Heart left ventricle (tissue), 16 donors: ENCODE measurements at regions not wholly inside any gene's neighbourhood (a gene's known extent, or its start where the extent isn't known, plus 50 kb on each side); places are given as distances from the start of the nearest gene placed in this dataset.

Experiments used
- ATAC-seq, 4 donors: fragments of 200-7000 bp; cut with Tn5 transposase; one replicate each; pipeline ENCODE4 v1.9.1; 2020 to 2022; ENCODE audit warnings: moderate library complexity in 4 of 4, mild to moderate bottlenecking in 3 of 4, moderate number of reproducible peaks in 1 of 4
- DNase-seq, 5 donors: peaks; one replicate each; pipeline ENCODE4 v3.0.0-alpha.2; 2020
- H3K27ac ChIP-seq, 12 donors: fragments of 200-600 bp; sonication (generic) in 4 of 12; one replicate each; pipeline versions ENCODE4 v1.5.0 to v1.8.0; 2016 to 2022; ENCODE audit warnings: mild to moderate bottlenecking in 2 of 12
- H3K27me3 ChIP-seq, 9 donors: fragments of 200-600 bp; sonication (generic) in 2 of 9; one replicate each; pipeline versions ENCODE4 v1.5.1 to v1.8.0; 2016 to 2022; ENCODE audit warnings: mild to moderate bottlenecking in 3 of 9
- H3K36me3 ChIP-seq, 9 donors: fragments of 200-600 bp; sonication (generic) in 2 of 9; one replicate each; pipeline versions ENCODE4 v1.5.0 to v1.8.0; 2018 to 2022; ENCODE audit warnings: mild to moderate bottlenecking in 2 of 9
- H3K4me1 ChIP-seq, 12 donors: fragments of 200-600 bp; sonication (generic) in 4 of 12; one replicate each; pipeline versions ENCODE4 v1.5.0 to v1.8.0; 2016 to 2022; ENCODE audit warnings: mild to moderate bottlenecking in 3 of 12
- H3K4me3 ChIP-seq, 12 donors: fragments of 200-600 bp; sonication (generic) in 4 of 12; one replicate each; pipeline versions ENCODE4 v1.5.0 to v1.8.0; 2017 to 2022; ENCODE audit warnings: mild to moderate bottlenecking in 9 of 12, moderate library complexity in 4 of 12
- H3K9me3 ChIP-seq, 12 donors: fragments of 200-600 bp; sonication (generic) in 4 of 12; one replicate each; pipeline versions ENCODE4 v1.5.0 to v1.8.0; 2016 to 2022; ENCODE audit warnings: mild to moderate bottlenecking in 1 of 12
- CTCF ChIP-seq, 12 donors: fragments of 200-600 bp; sonication (generic) in 4 of 12; IDR thresholded peaks; one replicate each; pipeline versions ENCODE4 v1.5.0 to v1.8.0; 2018 to 2022; ENCODE audit warnings: antibody characterized with exemption in 12 of 12, mild to moderate bottlenecking in 5 of 12
- POLR2A ChIP-seq, 2 donors: fragments of 450-650 bp; IDR thresholded peaks; one replicate each; pipeline ENCODE4 v1.6.1; 2017; ENCODE audit warnings: antibody characterized with exemption in 2 of 2, mild to moderate bottlenecking in 2 of 2, moderate library complexity in 2 of 2
- WGBS, 4 donors: extraction: QIAGEN DNeasy Blood & Tissue Kit in 2 of 4; methylation state at CpG; one replicate each; pipeline versions ENCODE4 v1.1.5 to v1.1.7; 2013 to 2018; 5-methylcytosine and 5-hydroxymethylcytosine counted together
- intact Hi-C, 10 donors: fragments of 100-400 bp; cut with DNase I; formaldehyde crosslinking; loops; one replicate each; pipeline versions ENCODE4 v1.11.1 to v1.14.2; 2022
- donor health status: ischemic (EF 13 %, LVEDD 7.1; RV severe dilation, severe dysfunction).
- donor health status: healthy with polysubstance abuse.
- donor health status: DM: no; HTN: yes; CAD: no.
- donor health status: DM: no; HTN: no; CAD: no.
- donor health status: ischemic (EF 25% LVEDD 6.9; RV normal size, moderate dysfunction).
- donor health status: ischemic (EF 25% LVEDD 5.7; RV mildly dilated, moderate dysfunction).
- donor health status: healthy.
- donor health status: DM: yes; HTN: yes; CAD: no.
- donor health status: ischemic (EF 35%, LVEDD 5.7; RV mildly dilated, moderate dysfunction).
- donor health status: nonischemic (EF 11% LVEDD 7.7; RV severe dilation, severe dysfunction).
- donor health status: DM: yes; HTN: yes; CAD: no.
- donor health status: PGD.
- donor health status: ischemic (EF 29% LVEDD 5.4; RV normal size, mild dysfunction).
- donor health status: nonischemic (EF 23%, LVEDD 6.1; RV moderate dilation, normal function).

DNA sequence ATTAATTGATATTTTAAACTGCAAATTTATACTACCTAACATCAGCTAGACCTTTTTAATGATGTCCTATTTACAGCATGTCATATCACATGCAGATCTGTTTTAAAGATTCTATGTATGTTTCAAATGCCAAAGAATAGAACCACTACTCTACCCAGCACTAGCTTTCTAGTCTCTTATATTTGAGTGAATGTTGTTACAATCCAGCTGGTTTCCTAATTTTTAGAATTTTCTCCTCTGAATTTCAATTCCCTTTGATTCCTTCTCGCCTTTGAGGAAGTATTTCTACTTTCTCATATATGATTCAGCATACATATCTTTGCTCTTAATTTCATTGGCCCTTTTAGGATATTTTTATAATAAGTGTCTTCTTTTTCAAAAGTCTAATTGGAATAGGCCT, 841.9 kb downstream of the TMTC2 start:
- Histone ChIP-seq H3K4me1 (no peaks in the 10 kb centered on the region), H3K27ac (no peak overlapping the region), H3K4me3 (no peak overlapping the region), H3K9me3 (no peaks in the 10 kb centered on the region), H3K36me3 (no peaks in the 10 kb centered on the region), H3K27me3 (no peaks in the 10 kb centered on the region)
- DNase-seq: no peak
- TF ChIP-seq CTCF (IDR thresholded peaks at IDR 0.05) (no peak), POLR2A (IDR thresholded peaks at IDR 0.05) (no peak)
- 74 to 88% (median 80%) methylated on average over 1 of the region's 1 CpG for WGBS, 4 donors
- no peak for ATAC-seq
- intact Hi-C loops: no loop called here

- DNase-seq (no peak), ATAC-seq (no peak)
- no peaks in the 10 kb centered on the region for H3K9me3 ChIP-seq
- TF ChIP-seq POLR2A (IDR thresholded peaks at IDR 0.05) (no peak), CTCF (IDR thresholded peaks at IDR 0.05) (no peak)
- no peak overlapping the region for H3K27ac ChIP-seq
- H3K27me3 ChIP-seq: no peaks in the 10 kb centered on the region
- intact Hi-C loops: no loop called here
- WGBS, 4 donors: 52 to 72% (median 58%) methylated on average over 1 of the region's 1 CpG
- H3K4me3 ChIP-seq: no peak overlapping the region
- H3K4me1 ChIP-seq: no peaks in the 10 kb centered on the region
- no peaks in the 10 kb centered on the region for H3K36me3 ChIP-seq
Measured at GRCh38 chr12:83527810-83528209, 841.1 kb downstream of the TMTC2 start.

GRCh38 chr12:83515306-83516026, 828.8 kb downstream of the TMTC2 start:
- H3K27me3 ChIP-seq: no peaks in the 10 kb centered on the region
- H3K4me1 ChIP-seq: no peaks in the 10 kb centered on the region
- DNase-seq (no peak), ATAC-seq (no peak)
- no peaks in the 10 kb centered on the region for H3K36me3 ChIP-seq
- TF ChIP-seq POLR2A (IDR thresholded peaks at IDR 0.05): no peak
- no peak for TF ChIP-seq CTCF (IDR thresholded peaks at IDR 0.05)
- H3K27ac ChIP-seq: no peak overlapping the region
- no peak overlapping the region for H3K4me3 ChIP-seq
- no peaks in the 10 kb centered on the region for H3K9me3 ChIP-seq
- intact Hi-C loops: no loop called here
- WGBS, 4 donors: 94 to 97% (median 96%) methylated on average over 3 of the region's 3 CpGs

- TF ChIP-seq POLR2A (IDR thresholded peaks at IDR 0.05): no peak
- no peak for TF ChIP-seq CTCF (IDR thresholded peaks at IDR 0.05)
- Histone ChIP-seq H3K9me3 (no peaks in the 10 kb centered on the region), H3K4me3 (no peak overlapping the region), H3K36me3 (no peaks in the 10 kb centered on the region), H3K4me1 (no peaks in the 10 kb centered on the region), H3K27me3 (no peaks in the 10 kb centered on the region), H3K27ac (no peak overlapping the region)
- WGBS, 4 donors: 89 to 95% (median 92%) methylated on average over 1 of the region's 1 CpG
- intact Hi-C loops: no loop called here
- ATAC-seq (no peak), DNase-seq (no peak)
Measured at GRCh38 chr12:83514372-83514771, 827.7 kb downstream of the TMTC2 start.
